IgD-negative memory B cell (primary cell): ENCODE measurements at regions not wholly inside any gene's neighbourhood (a gene's known extent, or its start where the extent isn't known, plus 50 kb on each side); places are given as distances from the start of the nearest gene placed in this dataset.
"Not testable (repeated sequence)": the region's sequence is repeated elsewhere in the genome, so short reads cannot be mapped to it uniquely, and the experiment has no call there.

Source experiments
- H3K27ac Mint-ChIP-seq, 3 donors: one replicate each; pipeline ENCODE4 v1.8.0; 2020 to 2022; ENCODE audit warnings: mild to moderate bottlenecking in 3 of 3, mixed read lengths in 3 of 3, moderate library complexity in 1 of 3
- H3K27me3 Mint-ChIP-seq: one replicate; pipeline ENCODE4 v1.8.0; 2021; ENCODE audit warnings: mixed read lengths
- H3K36me3 Mint-ChIP-seq: one replicate; pipeline ENCODE4 v1.8.0; 2020; ENCODE audit warnings: mild to moderate bottlenecking, mixed read lengths
- H3K4me1 Mint-ChIP-seq, 3 donors: one replicate each; pipeline ENCODE4 v1.8.0; 2020 to 2022; ENCODE audit warnings: mixed read lengths in 3 of 3, mild to moderate bottlenecking in 1 of 3
- H3K4me3 Mint-ChIP-seq, 4 donors: one replicate each; pipeline ENCODE4 v1.8.0; 2020 to 2022; ENCODE audit warnings: mild to moderate bottlenecking in 4 of 4, mixed read lengths in 4 of 4, moderate library complexity in 3 of 4
- H3K9me3 Mint-ChIP-seq, 3 donors: one replicate each; pipeline ENCODE4 v1.8.0; 2020 to 2021; ENCODE audit warnings: mixed read lengths in 3 of 3, mild to moderate bottlenecking in 1 of 3

DNA sequence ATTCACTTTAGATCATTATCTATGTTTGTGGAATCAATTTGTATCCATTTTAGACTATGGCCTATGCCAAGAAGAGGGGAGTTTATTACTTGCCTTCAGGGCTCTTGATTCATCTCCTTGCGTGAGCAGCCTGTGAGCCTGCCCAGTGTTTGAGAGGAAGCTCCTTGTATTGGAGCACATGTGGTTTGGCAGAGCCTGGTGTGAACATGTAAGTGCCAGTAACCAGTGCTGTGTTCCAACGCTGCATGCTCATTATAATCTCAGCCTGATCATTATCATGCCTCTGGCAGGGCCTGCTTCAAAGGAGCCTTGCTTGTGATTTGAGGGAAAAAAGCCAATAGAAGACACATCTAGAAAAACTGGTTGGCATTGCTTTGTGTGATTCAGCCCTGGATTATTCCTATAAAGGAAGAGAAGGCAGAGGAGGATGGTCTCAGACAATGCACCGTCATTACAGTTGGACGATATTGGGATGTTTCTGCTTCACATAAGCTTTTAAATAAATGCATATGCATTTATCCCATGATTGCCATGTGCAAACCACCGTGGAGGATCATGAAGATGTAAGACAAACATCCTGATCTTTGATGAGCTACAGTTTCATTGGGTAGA lies 203.4 kb upstream of the AHR start:
- Mint-ChIP-seq H3K36me3 (no peaks in the 10 kb centered on the region), H3K9me3 (no peaks in the 10 kb centered on the region), H3K27me3 (peaks cover 1% of the 10 kb centered on the region), H3K4me1 (peaks cover 10 to 11% (median 10%) of the 10 kb centered on the region in 3 donors), H3K4me3 (no peak overlapping the region), H3K27ac (no peak overlapping the region)

DNA sequence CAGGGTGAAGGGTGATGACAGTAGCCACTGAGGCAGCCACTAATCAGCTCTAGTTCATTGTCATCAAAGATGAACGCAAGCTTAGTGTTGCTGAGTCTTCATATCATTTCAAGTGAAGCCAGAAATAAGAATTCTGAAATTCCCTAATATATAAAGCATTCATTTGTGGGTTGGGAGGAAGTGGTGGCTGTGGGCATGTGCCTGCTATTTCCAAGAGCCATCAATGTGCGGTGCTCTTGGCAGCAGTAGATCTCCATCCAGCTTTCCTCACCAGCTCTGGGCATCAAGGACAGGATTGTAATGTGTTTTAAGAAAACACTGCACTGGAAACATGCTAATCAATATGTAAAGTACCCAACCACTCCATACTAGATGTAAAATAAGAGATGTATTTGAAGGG lies 202.5 kb upstream of the AHR start:
- no peaks in the 10 kb centered on the region for H3K9me3 Mint-ChIP-seq
- no peaks in the 10 kb centered on the region for H3K36me3 Mint-ChIP-seq
- peaks cover 10 to 11% (median 10%) of the 10 kb centered on the region in 3 donors for H3K4me1 Mint-ChIP-seq
- H3K4me3 Mint-ChIP-seq: no peak overlapping the region
- peaks cover 1% of the 10 kb centered on the region for H3K27me3 Mint-ChIP-seq
- H3K27ac Mint-ChIP-seq: no peak overlapping the region

DNA sequence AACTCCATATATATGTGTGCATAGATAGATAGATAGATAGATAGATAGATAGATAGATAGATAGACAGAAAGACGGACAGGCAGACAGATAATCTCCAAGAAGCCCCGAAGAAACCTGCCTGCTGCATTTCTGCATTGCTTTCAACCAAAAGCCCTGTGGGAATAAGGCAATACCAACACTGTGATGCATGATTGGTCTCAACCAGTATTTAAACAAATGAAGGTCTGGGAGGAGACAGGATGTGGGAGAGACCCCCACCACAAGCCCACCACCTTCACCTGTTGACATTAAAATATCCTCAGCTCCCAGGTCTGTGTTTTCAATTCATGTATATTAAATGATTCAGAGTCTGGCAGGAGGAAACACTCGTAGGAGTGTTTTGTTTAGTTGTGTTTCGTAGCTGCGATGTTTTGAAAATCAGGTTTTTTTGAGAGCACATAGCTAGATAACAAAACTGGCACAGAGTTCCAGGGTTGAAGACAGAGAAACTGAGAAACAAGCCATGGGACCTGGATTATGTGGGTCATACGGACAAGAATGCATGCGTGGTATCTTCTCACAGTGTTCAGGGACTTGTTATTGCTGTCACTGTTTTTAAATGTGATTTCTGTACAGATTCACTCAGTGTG lies 200.7 kb upstream of the AHR start:
- H3K4me1 Mint-ChIP-seq: peaks cover 10 to 11% (median 10%) of the 10 kb centered on the region in 3 donors
- H3K4me3 Mint-ChIP-seq: peak overlapping the region in 2 of 4 donors; percentile 74 to 83
- H3K9me3 Mint-ChIP-seq: no peaks in the 10 kb centered on the region
- no peak overlapping the region for H3K27ac Mint-ChIP-seq
- peaks cover 1% of the 10 kb centered on the region for H3K27me3 Mint-ChIP-seq
- no peaks in the 10 kb centered on the region for H3K36me3 Mint-ChIP-seq

DNA sequence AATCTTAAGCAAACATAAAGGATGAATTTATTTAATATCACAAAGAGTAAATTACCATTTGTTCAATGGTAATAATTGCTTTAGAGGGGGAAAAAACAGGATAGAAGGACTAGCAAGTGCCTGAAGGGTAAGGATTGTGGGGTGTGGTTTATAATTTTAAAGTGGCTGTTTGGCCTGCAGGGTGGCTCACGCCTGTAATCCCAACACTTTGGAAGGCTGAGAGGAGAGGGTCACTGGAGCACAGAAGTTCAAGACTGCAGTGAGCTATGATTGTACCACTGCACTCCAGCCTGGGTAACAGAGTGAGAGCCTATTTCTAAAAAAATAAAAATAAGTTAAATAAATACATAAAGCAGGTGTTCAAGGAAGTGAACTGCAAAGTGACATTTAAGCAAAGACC lies 199.9 kb upstream of the AHR start:
- H3K36me3 Mint-ChIP-seq: no peaks in the 10 kb centered on the region
- no peak overlapping the region for H3K27ac Mint-ChIP-seq
- H3K4me3 Mint-ChIP-seq: no peak overlapping the region
- H3K4me1 Mint-ChIP-seq: peaks cover 10 to 11% (median 10%) of the 10 kb centered on the region in 3 donors
- no peaks in the 10 kb centered on the region for H3K9me3 Mint-ChIP-seq
- H3K27me3 Mint-ChIP-seq: peaks cover 1% of the 10 kb centered on the region

DNA sequence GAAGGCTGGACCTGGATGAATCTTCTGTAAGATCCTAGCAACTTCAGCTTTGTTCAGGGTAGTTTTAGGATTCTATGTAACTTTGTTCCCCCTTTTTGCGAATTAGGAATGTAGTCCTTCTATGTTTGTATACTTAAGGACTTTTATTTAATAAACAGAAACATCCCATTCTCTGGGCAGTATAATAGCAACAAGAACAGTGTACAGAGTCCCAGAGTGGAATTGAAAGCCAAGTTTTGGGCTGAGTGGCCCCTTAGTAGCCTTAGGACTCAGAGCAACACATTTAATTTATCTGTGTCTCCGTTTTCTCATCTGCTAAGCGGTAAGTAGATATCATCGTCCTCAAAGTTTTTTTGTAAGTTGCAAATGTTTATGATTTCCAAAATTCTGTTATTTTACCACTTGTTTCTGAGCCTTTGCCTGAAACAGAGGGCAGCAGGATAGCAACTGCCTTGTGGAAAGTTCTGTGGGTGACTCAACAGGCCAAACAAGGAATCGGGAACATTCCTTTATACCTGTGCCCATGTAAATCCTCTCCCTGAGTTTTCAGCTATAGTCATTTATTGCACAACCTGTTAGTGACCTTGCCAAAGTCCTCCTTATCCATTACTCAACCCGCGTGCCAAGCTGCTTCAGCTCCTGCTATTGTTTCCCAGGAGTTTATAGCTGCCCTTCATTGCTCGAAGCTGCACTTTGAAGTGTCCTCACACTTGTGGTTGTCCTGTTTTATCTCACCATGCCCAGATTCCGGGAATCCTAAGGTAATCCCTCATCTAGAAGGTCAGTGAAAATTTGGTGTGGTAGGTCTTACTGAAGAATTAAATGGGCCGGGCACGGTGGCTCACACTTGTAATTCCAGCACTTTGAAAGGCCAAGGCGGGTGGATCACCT lies 199.1 kb upstream of the AHR start:
- peak overlapping the region in 1 of 4 donors; percentile 25 for H3K4me3 Mint-ChIP-seq
- no peaks in the 10 kb centered on the region for H3K9me3 Mint-ChIP-seq
- peaks cover 10 to 11% (median 10%) of the 10 kb centered on the region in 3 donors for H3K4me1 Mint-ChIP-seq
- no peak overlapping the region for H3K27ac Mint-ChIP-seq
- peaks cover 1% of the 10 kb centered on the region for H3K27me3 Mint-ChIP-seq
- no peaks in the 10 kb centered on the region for H3K36me3 Mint-ChIP-seq

DNA sequence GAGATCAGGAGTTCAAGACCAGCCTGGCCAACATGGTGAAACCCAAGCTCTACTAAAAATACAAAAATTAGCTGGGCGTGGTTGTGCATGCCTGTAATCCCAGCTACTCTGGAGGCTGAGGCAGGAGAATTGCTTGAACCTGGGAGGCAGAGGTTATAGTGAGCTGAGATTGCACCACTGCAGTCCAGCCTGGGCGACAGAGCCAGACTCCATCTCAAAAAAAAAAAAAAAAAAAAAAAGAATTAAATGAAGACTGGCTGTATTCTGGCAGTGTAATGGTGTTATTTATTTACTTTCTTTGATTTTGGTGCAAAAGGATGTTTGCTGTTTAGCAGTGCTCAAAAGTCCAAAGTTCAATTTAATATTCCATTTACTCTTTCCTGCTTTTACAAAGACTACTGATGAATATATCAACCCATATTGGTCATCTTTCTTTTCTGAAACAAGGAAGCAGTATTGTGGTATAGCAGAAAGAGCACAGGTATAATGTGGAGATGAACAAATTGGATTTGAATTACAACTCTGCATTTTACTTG lies 198.4 kb upstream of the AHR start:
- not testable (repeated sequence) for H3K4me3 Mint-ChIP-seq, H3K27me3 Mint-ChIP-seq, H3K27ac Mint-ChIP-seq, H3K36me3 Mint-ChIP-seq, H3K9me3 Mint-ChIP-seq
- H3K4me1 Mint-ChIP-seq: peaks cover 10 to 11% (median 10%) of the 10 kb centered on the region in 3 donors

DNA sequence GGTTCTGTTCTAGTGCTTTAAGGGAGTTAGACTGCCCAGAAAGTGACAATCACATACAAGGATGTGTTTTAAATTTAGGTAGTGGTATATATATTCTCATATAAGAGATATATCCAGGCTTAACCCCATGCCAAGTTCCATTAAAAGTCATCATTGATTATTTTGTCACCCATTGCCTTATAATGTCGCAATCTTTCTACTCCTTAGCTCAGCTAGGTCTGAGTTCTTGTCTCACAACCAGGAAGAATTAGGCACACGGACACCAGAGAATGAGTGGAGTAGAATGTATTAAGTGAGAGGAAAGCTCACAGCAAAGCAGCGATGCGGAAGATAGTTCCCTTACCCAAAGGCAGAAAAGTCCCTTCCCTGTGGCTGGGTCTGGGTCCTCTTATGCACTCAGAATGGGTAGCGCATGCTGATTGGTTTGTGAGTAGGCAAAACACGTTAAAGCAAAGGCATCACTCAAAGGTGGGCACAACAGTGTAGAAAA lies 197.2 kb upstream of the AHR start:
- peaks cover 10 to 11% (median 10%) of the 10 kb centered on the region in 3 donors for H3K4me1 Mint-ChIP-seq
- peaks cover 1% of the 10 kb centered on the region for H3K27me3 Mint-ChIP-seq
- no peak overlapping the region for H3K4me3 Mint-ChIP-seq
- no peaks in the 10 kb centered on the region for H3K36me3 Mint-ChIP-seq
- peak overlapping the region in 1 of 3 donors; percentile 45 for H3K27ac Mint-ChIP-seq
- no peaks in the 10 kb centered on the region for H3K9me3 Mint-ChIP-seq

DNA sequence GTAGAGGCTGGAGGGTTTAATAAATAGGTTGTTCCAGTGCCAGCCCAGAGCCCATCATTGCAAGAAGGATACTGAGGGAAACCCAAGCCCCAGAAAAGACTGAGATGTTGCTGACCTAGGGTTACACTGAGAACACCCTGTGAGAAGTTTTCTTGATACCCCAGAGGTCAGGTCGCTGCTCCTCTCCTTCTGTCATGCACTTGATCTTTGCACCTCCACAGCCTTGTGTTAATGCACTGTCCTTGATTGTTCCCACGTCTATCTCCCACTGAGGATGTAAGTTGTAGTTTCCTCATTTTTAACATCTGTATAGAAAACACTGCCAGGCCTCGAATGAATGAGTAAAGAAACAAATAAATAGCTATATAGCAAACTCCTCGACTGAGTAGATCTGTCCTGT lies 195.3 kb upstream of the AHR start:
- no peaks in the 10 kb centered on the region for H3K36me3 Mint-ChIP-seq
- H3K4me3 Mint-ChIP-seq: no peak overlapping the region
- peaks cover 0 to under 1% (median under 1%) of the 10 kb centered on the region in 3 donors for H3K4me1 Mint-ChIP-seq
- no peak overlapping the region for H3K27ac Mint-ChIP-seq
- no peaks in the 10 kb centered on the region for H3K27me3 Mint-ChIP-seq
- peaks cover 0 to 2% (median 0%) of the 10 kb centered on the region in 3 donors for H3K9me3 Mint-ChIP-seq

DNA sequence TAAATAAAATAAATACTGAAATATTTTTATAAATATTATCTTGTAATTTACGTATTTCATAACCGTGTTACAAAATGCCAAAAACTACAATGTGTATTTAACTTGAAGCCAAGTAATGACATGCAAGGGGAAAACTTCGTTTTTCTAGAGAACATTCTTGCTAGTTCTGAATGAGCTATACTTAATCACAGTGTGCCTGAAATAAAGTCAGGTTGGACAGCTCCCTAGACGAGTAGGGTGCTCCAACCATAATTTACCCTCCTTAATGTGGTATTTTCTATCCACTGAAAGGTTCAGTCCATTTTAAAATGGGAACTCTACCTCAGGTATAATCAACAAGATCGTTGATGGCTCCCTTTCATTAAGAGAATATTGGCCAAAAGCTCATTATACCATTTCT lies 194.5 kb upstream of the AHR start:
- no peaks in the 10 kb centered on the region for H3K36me3 Mint-ChIP-seq
- H3K4me3 Mint-ChIP-seq: no peak overlapping the region
- H3K4me1 Mint-ChIP-seq: peaks cover 0 to 2% (median 2%) of the 10 kb centered on the region in 3 donors
- no peak overlapping the region for H3K27ac Mint-ChIP-seq
- H3K27me3 Mint-ChIP-seq: no peaks in the 10 kb centered on the region
- peaks cover 0 to 2% (median 0%) of the 10 kb centered on the region in 3 donors for H3K9me3 Mint-ChIP-seq

DNA sequence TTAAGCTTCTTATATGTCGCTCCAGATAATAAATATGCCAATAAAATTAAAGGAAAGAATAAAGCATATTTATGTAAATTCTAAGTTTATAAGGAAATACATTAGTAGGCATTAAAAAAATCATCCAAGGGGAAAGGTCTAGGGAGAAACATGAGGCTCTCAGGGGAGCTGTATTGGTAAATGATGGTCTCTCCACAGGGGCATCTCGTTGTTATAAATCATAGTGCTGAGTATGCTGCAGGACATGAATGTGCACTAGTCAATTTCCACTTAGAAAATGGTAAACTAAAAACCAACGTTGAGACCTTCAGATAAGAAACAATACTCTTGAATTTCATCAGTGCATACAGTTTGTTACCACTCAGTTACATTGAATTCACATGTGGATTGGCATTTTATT lies 194.0 kb upstream of the AHR start:
- Mint-ChIP-seq H3K4me3 (no peak overlapping the region), H3K27ac (no peak overlapping the region), H3K36me3 (no peaks in the 10 kb centered on the region), H3K4me1 (peaks cover 0 to 2% (median 2%) of the 10 kb centered on the region in 3 donors), H3K9me3 (peaks cover 0 to 2% (median 0%) of the 10 kb centered on the region in 3 donors), H3K27me3 (no peaks in the 10 kb centered on the region)

DNA sequence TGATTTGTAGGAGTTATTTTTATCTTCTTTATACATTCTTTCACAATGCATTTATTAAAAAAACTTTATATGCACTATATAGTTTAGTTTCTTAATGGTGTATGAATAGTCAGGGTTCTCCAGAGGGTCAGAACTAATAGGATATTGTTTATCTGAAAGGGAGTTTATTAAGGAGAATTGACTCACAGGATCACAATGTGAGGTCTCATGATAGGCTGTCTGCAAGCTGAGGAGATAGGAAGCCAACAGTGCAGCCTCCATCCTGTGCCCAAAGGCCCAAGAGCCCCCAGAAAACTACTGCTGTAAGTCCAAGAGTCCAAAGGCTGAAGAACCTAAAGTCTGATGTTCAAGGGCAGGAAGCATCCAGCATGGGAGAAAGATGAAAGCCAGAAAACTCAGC lies 192.8 kb upstream of the AHR start:
- Mint-ChIP-seq H3K27ac (no peak overlapping the region), H3K9me3 (peaks cover 0 to 2% (median 0%) of the 10 kb centered on the region in 3 donors), H3K27me3 (no peaks in the 10 kb centered on the region), H3K4me3 (no peak overlapping the region), H3K36me3 (no peaks in the 10 kb centered on the region), H3K4me1 (peaks cover 0 to 2% (median 2%) of the 10 kb centered on the region in 3 donors)

DNA sequence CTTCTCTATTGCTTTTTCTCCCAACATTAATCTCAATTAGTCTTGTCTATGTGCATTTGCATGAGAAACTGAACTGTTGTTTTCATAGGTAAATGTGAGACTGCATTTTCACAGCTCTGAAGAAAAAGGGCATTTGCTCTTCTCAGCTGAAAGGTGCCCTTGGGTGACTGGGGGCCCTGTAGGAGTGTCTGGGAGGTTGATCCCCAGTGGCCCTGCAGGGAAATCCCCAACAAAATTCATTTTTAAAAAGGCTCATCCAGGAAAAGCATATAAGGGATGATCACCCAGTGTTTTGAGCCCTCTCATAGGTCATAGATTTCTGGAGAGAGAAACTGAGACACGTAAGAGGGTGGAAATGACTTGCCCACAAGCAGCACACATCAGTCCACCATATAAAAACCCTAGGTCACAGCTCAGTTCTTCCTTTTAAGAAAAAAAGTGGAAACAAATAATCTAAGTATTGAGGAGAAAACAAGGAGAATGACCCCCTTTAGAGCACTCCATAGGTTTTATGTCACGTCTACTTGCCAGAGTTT lies 190.3 kb upstream of the AHR start:
- Mint-ChIP-seq H3K36me3 (no peaks in the 10 kb centered on the region), H3K27ac (peak overlapping the region in 1 of 3 donors; percentile 11), H3K4me3 (no peak overlapping the region), H3K4me1 (peaks cover 0 to 2% (median 2%) of the 10 kb centered on the region in 3 donors), H3K9me3 (peaks cover 0 to 2% (median 0%) of the 10 kb centered on the region in 3 donors), H3K27me3 (no peaks in the 10 kb centered on the region)

DNA sequence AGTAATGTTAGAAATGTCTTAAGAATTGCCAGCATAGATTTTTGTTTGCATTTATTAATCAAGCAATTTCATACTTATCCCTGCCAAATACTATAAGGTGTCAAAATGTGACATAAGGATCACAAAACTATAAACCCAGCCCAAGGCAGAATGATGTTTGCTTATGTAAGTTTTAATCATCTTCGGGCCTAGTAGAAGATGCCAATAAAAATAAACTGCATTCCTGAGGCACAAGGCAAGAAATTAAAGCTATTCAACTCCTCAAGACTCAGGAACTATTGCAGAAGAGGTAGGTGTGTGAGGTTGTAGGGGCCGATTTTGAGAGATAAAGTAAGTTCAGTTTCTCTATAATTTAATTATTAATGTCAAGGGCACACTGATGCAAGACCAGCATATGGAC lies 189.4 kb upstream of the AHR start:
- peaks cover 0 to 2% (median 0%) of the 10 kb centered on the region in 3 donors for H3K9me3 Mint-ChIP-seq
- peaks cover 0 to 2% (median 2%) of the 10 kb centered on the region in 3 donors for H3K4me1 Mint-ChIP-seq
- no peak overlapping the region for H3K27ac Mint-ChIP-seq
- H3K36me3 Mint-ChIP-seq: no peaks in the 10 kb centered on the region
- H3K27me3 Mint-ChIP-seq: no peaks in the 10 kb centered on the region
- no peak overlapping the region for H3K4me3 Mint-ChIP-seq

DNA sequence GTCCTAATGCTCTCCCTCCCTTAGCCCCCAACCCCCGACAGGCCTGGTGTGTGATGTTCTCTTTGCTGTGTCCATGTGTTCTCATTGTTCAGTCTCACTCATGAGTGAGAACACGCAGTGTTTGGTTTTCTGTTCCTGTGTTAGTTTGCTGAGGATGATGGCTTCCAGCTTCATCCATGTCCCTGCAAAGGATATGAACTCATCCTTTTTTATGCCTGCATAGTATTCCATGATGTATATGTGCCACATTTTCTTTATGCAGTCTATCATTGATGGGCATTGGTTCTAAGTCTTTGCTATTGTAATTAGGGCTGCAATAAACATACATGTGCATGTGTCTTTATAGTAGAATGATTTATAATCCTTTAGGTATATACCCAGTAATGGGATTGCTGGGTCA lies 184.7 kb upstream of the AHR start:
- H3K27ac Mint-ChIP-seq, H3K27me3 Mint-ChIP-seq, H3K4me1 Mint-ChIP-seq, H3K4me3 Mint-ChIP-seq, H3K36me3 Mint-ChIP-seq, H3K9me3 Mint-ChIP-seq: not testable (repeated sequence)

DNA sequence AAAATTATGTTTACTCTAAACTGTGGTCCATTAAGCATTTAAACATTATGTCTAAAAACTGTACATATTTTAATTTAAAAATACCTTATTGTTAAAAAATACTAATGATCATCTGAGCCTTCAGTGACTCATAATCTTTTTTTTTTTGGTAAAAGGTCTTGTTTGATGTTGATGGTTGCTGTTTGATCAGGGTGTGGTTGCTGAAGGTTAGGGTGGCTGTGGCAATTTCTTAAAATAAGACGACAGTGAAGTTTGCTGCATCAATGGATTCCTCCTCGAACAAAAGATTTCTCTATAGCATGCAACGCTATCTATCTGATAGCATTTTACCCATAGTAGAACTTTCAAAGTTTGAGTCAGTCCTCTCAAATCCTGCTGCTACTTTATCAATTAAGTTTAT lies 180.0 kb upstream of the AHR start:
- Mint-ChIP-seq H3K36me3 (no peaks in the 10 kb centered on the region), H3K9me3 (peaks cover 0 to 7% (median 2%) of the 10 kb centered on the region in 3 donors), H3K27ac (no peak overlapping the region), H3K4me1 (peaks cover 5 to 7% (median 6%) of the 10 kb centered on the region in 3 donors), H3K4me3 (no peak overlapping the region), H3K27me3 (no peaks in the 10 kb centered on the region)
